VCaP (cell line): ENCODE measurements at regions not wholly inside any gene's neighbourhood (a gene's known extent, or its start where the extent isn't known, plus 50 kb on each side); places are given as distances from the start of the nearest gene placed in this dataset.

Source experiments
- H3K27ac ChIP-seq: fragments of 450-650 bp; 2 replicates; pipeline ENCODE4 v1.5.1; 2017
- CTCF ChIP-seq: fragments of 450-650 bp; conservative IDR thresholded peaks from 2 replicates; pipeline ENCODE4 v1.5.1; 2017; ENCODE audit warnings: mild to moderate bottlenecking, moderate library complexity

- no peak for TF ChIP-seq CTCF
- H3K27ac ChIP-seq, result no peak overlapping the region
These were observed 137.2 kb downstream of the SPP2 start for GRCh38 chr2:234187646-234188174.

GRCh38 chr2:234181121-234181520, 130.6 kb downstream of the SPP2 start:
- TF ChIP-seq CTCF, result no peak
- H3K27ac ChIP-seq, result no peak overlapping the region

GRCh38 chr2:234179031-234179363, 128.5 kb downstream of the SPP2 start:
- TF ChIP-seq CTCF, result no peak
- no peak overlapping the region for H3K27ac ChIP-seq

GRCh38 chr2:234178330-234179030, 128.0 kb downstream of the SPP2 start:
- H3K27ac ChIP-seq, result no peak overlapping the region
- no peak for TF ChIP-seq CTCF

- TF ChIP-seq CTCF, result no peak
- no peak overlapping the region for H3K27ac ChIP-seq
These were observed 125.1 kb downstream of the SPP2 start for GRCh38 chr2:234175649-234176048.

- no peak overlapping the region for H3K27ac ChIP-seq
- TF ChIP-seq CTCF, result no peak
These were observed 124.2 kb downstream of the SPP2 start for GRCh38 chr2:234174742-234175141.

- H3K27ac ChIP-seq, result no peak overlapping the region
- TF ChIP-seq CTCF, result no peak
These were observed 122.0 kb downstream of the SPP2 start for GRCh38 chr2:234172532-234172931.
